ENCODE measurements at regions not wholly inside any gene's neighbourhood (a gene's known extent, or its start where the extent isn't known, plus 50 kb on each side); places are given as distances from the start of the nearest gene placed in this dataset.

DNA sequence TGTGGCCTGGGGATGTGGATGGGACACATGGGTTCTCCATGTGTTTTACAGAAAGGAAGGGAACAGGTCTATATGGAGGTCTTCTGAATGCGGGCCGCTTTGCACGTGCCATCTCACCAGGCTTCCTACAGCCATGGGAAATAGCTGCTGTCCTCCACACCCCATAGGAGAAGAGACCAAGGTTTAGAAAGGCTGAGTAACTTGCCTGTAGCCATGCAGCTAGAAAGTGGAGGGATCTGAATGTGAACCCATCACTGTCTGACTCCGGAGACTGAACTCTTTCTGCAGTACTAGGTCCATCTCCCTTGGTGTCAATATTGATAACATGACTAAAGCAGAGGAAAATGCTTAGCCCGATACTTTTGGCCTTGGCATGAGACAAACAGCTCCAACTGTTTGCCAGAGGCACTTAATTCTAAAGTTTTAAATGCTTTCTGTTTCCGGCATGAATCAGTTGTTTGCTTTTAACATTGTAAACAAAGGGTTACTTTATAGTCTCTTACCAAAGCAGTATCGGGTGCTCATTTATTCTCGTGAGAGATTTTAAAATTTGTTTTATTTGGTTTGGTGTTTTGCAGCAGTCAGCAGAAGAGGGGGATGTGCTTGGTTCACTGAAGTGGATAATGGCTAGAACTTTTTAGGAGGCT, 64.8 kb upstream of the LOXL4 start:
- no peaks in the 10 kb centered on the region for H3K9me3 ChIP-seq (ENCODE audit: control insufficient read depth in 2 of 2, low read length in 2 of 2)
- no peak overlapping the region for H3K4me3 ChIP-seq (ENCODE audit: low read length in 2 of 2)
- no peak overlapping the region for H3K27ac ChIP-seq (ENCODE audit: low read depth in 2 of 2, low read length in 2 of 2)

DNA sequence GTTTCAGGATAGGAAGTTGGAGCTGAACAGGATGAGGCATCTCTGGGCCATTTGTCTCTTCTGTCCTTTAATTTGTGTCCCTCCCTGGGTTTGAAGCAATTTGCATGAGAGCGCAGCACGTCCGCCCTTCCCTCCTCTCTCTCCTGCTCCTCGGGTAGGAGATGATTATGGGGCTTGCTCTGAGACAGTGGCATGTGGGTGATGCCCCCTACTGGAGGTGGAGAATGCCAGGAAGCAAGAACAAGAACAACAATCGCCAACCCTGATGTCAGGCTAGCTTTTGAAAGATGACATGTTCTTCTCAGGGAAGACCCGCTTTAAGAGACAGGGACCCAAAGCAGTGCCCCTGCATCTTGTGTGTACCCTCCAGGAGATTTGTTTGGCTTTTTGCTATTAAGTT, 63.9 kb upstream of the LOXL4 start:
- peaks cover 4 to 5% of the 10 kb centered on the region in 2 donors for H3K27me3 ChIP-seq (ENCODE audit: control insufficient read depth in 2 of 2, insufficient read depth in 2 of 2, low read length in 2 of 2)
- no peak overlapping the region for H3K4me3 ChIP-seq (ENCODE audit: low read length in 2 of 2)
- H3K9ac ChIP-seq (ENCODE audit: low read depth in 1 of 2, low read length in 2 of 2), result no peak overlapping the region
- peaks cover 0 to 2% of the 10 kb centered on the region in 2 donors for H3K4me1 ChIP-seq (ENCODE audit: control insufficient read depth in 2 of 2, insufficient read depth in 2 of 2, low read length in 2 of 2)
- H3K36me3 ChIP-seq (ENCODE audit: control insufficient read depth in 2 of 2, insufficient read depth in 2 of 2, low read length in 2 of 2), result no peaks in the 10 kb centered on the region
- H3K27ac ChIP-seq (ENCODE audit: low read depth in 2 of 2, low read length in 2 of 2), result no peak overlapping the region
- H3K9me3 ChIP-seq (ENCODE audit: control insufficient read depth in 2 of 2, low read length in 2 of 2), result no peaks in the 10 kb centered on the region

More for the DNA sequence above, 64.8 kb upstream of the LOXL4 start:
- no peak overlapping the region for H3K9ac ChIP-seq (ENCODE audit: low read depth in 1 of 2, low read length in 2 of 2)
- peaks cover 2 to 4% of the 10 kb centered on the region in 2 donors for H3K27me3 ChIP-seq (ENCODE audit: control insufficient read depth in 2 of 2, insufficient read depth in 2 of 2, low read length in 2 of 2)
- H3K4me1 ChIP-seq (ENCODE audit: control insufficient read depth in 2 of 2, insufficient read depth in 2 of 2, low read length in 2 of 2), result peaks cover 0 to 2% of the 10 kb centered on the region in 2 donors
- no peaks in the 10 kb centered on the region for H3K36me3 ChIP-seq (ENCODE audit: control insufficient read depth in 2 of 2, insufficient read depth in 2 of 2, low read length in 2 of 2)

DNA sequence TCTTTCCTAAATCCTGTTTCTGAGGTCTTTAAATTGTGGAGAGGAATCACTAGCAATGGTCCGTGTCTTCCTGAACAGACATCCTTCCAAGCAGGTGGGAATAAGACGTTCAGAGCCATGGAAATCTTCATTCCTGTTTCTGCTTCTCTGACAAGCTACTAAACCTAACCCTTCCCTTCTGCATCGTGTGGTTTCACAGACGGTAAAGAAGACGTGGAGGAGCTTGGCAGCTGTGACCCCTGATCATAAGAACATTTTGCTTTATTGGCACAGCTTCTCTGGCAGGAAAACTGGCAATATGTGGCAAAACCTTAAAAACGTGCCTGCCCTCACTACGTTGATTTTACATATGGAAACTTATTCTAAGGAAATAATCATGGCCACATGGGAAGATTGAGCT, 63.0 kb upstream of the LOXL4 start:
- Histone ChIP-seq H3K36me3 (ENCODE audit: control insufficient read depth in 2 of 2, insufficient read depth in 2 of 2, low read length in 2 of 2) (no peaks in the 10 kb centered on the region), H3K9ac (ENCODE audit: low read depth in 1 of 2, low read length in 2 of 2) (no peak overlapping the region), H3K27me3 (ENCODE audit: control insufficient read depth in 2 of 2, insufficient read depth in 2 of 2, low read length in 2 of 2) (peaks cover 5 to 10% of the 10 kb centered on the region in 2 donors), H3K9me3 (ENCODE audit: control insufficient read depth in 2 of 2, low read length in 2 of 2) (no peaks in the 10 kb centered on the region), H3K27ac (ENCODE audit: low read depth in 2 of 2, low read length in 2 of 2) (no peak overlapping the region), H3K4me1 (ENCODE audit: control insufficient read depth in 2 of 2, insufficient read depth in 2 of 2, low read length in 2 of 2) (peaks cover 0 to 2% of the 10 kb centered on the region in 2 donors), H3K4me3 (ENCODE audit: low read length in 2 of 2) (no peak overlapping the region)

DNA sequence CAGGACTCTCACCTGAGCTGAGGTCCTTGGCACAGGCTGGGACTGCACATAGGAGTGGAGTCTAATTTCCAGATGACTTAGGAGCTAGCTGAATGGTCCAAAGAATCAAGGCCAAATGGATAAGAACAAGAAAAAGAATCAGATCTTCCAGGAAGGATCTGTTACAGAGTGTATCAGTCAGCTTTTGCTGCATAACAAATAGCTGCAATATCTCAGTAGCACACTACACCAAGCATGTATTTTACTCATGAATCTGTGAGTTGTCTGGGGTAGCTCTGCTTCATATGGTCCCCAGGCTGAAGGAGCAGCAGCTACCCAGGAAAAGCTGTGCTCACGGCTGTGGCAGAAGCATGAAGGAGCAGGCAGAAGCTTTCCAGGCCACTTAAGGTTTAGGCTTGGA, 60.6 kb upstream of the LOXL4 start:
- Histone ChIP-seq H3K4me3 (ENCODE audit: low read length in 2 of 2) (no peak overlapping the region), H3K9me3 (ENCODE audit: control insufficient read depth in 2 of 2, low read length in 2 of 2) (no peaks in the 10 kb centered on the region), H3K27ac (ENCODE audit: low read depth in 2 of 2, low read length in 2 of 2) (no peak overlapping the region), H3K27me3 (ENCODE audit: control insufficient read depth in 2 of 2, insufficient read depth in 2 of 2, low read length in 2 of 2) (peaks cover 5 to 10% of the 10 kb centered on the region in 2 donors), H3K36me3 (ENCODE audit: control insufficient read depth in 2 of 2, insufficient read depth in 2 of 2, low read length in 2 of 2) (no peaks in the 10 kb centered on the region), H3K4me1 (ENCODE audit: control insufficient read depth in 2 of 2, insufficient read depth in 2 of 2, low read length in 2 of 2) (peaks cover 0 to 2% of the 10 kb centered on the region in 2 donors), H3K9ac (ENCODE audit: low read depth in 1 of 2, low read length in 2 of 2) (no peak overlapping the region)

- Histone ChIP-seq H3K27ac (ENCODE audit: low read depth in 2 of 2, low read length in 2 of 2) (no peak overlapping the region), H3K36me3 (ENCODE audit: control insufficient read depth in 2 of 2, insufficient read depth in 2 of 2, low read length in 2 of 2) (no peaks in the 10 kb centered on the region), H3K9me3 (ENCODE audit: control insufficient read depth in 2 of 2, low read length in 2 of 2) (no peaks in the 10 kb centered on the region), H3K4me1 (ENCODE audit: control insufficient read depth in 2 of 2, insufficient read depth in 2 of 2, low read length in 2 of 2) (peaks cover 0 to 2% of the 10 kb centered on the region in 2 donors), H3K9ac (ENCODE audit: low read depth in 1 of 2, low read length in 2 of 2) (no peak overlapping the region), H3K27me3 (ENCODE audit: control insufficient read depth in 2 of 2, insufficient read depth in 2 of 2, low read length in 2 of 2) (peaks cover 5 to 10% of the 10 kb centered on the region in 2 donors), H3K4me3 (ENCODE audit: low read length in 2 of 2) (no peak overlapping the region)
Observed at GRCh38 chr10:98328163-98328562, 60.2 kb upstream of the LOXL4 start.

DNA sequence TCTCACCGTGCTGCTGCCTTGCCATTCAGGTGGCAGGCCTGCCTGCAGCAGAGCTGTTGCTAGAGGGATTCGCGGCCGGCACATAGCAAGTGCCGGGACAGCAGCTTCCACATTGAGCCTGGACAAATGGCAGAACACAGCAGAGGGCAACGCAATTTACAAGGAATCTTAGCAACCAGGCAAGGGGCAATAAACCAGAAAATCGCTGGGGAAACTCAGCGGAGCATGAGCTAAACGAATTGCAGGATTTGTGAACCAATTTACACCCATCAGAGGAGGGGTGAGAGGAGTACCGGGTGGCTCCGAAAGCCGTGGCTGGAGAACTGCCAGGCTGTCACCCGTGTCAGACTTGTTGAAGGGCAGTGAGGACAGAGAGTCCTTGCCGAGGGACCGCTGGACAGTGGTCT, 58.6 kb upstream of the LOXL4 start:
- Histone ChIP-seq H3K27me3 (ENCODE audit: control insufficient read depth in 2 of 2, insufficient read depth in 2 of 2, low read length in 2 of 2) (peaks cover 3 to 10% of the 10 kb centered on the region in 2 donors), H3K27ac (ENCODE audit: low read depth in 2 of 2, low read length in 2 of 2) (no peak overlapping the region), H3K4me1 (ENCODE audit: control insufficient read depth in 2 of 2, insufficient read depth in 2 of 2, low read length in 2 of 2) (peaks cover 2% of the 10 kb centered on the region in 2 donors), H3K4me3 (ENCODE audit: low read length in 2 of 2) (no peak overlapping the region), H3K9ac (ENCODE audit: low read depth in 1 of 2, low read length in 2 of 2) (no peak overlapping the region), H3K9me3 (ENCODE audit: control insufficient read depth in 2 of 2, low read length in 2 of 2) (no peaks in the 10 kb centered on the region), H3K36me3 (ENCODE audit: control insufficient read depth in 2 of 2, insufficient read depth in 2 of 2, low read length in 2 of 2) (no peaks in the 10 kb centered on the region)

DNA sequence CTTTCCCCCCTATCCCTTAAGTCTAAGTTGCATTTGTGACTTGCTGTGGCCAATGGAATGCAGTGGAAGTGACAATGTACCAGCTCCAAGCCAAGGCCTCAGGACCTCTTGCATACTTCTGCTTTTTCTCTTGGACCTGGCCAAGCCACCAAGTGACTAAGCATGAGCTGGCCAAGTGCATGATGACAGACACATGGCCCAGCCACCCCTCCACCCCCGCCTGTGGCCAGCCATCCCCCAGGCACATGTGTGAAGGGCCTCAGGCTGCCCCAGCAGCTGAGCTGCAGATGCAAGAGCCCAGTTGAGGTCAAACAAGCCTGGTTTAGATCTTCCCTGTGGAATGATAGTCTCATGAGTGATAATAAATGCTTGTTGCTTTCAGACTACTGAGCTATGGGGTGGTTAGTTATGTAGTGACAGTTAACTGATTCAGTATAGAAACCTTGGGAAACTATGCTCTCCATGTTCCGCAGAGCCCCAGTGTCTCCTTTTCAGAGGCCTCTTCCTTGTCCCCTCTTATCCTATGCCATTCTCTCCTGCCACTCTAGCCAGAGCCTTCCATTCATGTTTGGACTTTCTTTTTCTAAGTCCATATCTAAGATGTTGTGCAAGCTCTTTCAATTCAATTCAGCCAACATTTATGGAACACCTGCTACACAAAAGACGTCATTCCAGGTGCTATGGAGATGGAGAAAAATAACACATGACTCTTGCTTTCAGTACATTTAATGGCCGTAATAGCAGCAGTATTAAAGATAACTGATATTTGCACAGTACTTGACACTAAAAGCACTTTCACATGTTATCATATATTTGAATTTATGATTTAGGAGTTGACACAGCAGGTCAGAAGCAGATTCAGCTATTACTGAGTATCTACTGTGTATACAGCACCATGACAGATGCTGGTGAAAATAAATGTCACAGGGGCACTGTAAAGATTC, 55.5 kb upstream of the LOXL4 start:
- Histone ChIP-seq H3K27ac (ENCODE audit: low read depth in 2 of 2, low read length in 2 of 2) (peak overlapping the region in 1 of 2 donors; percentile 27), H3K9me3 (ENCODE audit: control insufficient read depth in 2 of 2, low read length in 2 of 2) (no peaks in the 10 kb centered on the region), H3K4me3 (ENCODE audit: low read length in 2 of 2) (no peak overlapping the region), H3K36me3 (ENCODE audit: control insufficient read depth in 2 of 2, insufficient read depth in 2 of 2, low read length in 2 of 2) (no peaks in the 10 kb centered on the region), H3K4me1 (ENCODE audit: control insufficient read depth in 2 of 2, insufficient read depth in 2 of 2, low read length in 2 of 2) (peaks cover 2% of the 10 kb centered on the region in 2 donors), H3K9ac (ENCODE audit: low read depth in 1 of 2, low read length in 2 of 2) (no peak overlapping the region), H3K27me3 (ENCODE audit: control insufficient read depth in 2 of 2, insufficient read depth in 2 of 2, low read length in 2 of 2) (peaks cover 3 to 10% of the 10 kb centered on the region in 2 donors)

DNA sequence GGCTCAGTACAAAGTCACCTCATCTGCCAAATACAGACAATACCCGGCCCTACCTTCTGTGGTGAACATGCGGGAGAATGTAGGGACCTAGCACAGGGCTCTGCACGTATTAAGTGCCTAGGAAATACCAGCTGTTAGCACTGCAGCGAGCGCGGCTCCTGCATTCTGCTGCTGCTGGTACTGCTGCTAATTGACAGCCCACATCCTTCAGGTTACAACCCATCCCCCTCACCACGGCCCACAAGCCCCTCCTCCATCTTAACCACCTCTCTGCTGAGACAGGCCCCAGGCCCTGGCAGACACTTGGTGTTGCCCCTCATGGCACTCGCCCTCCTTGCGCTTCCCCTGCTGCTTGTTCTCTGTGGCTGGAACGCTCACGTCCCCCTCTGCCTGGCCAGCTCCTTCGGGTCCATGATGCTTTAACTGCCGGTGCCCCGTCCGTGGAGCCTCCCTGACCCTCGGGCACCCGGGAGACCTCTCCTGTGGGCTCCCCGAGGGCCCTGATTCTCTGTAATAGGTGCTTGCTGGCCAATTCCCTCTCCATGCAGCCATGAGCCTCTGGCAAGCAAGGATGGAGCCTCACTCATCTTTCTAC, 53.3 kb upstream of the LOXL4 start:
- H3K27ac ChIP-seq (ENCODE audit: low read depth in 2 of 2, low read length in 2 of 2), result no peak overlapping the region
- no peaks in the 10 kb centered on the region for H3K36me3 ChIP-seq (ENCODE audit: control insufficient read depth in 2 of 2, insufficient read depth in 2 of 2, low read length in 2 of 2)
- peaks cover 0 to 3% of the 10 kb centered on the region in 2 donors for H3K27me3 ChIP-seq (ENCODE audit: control insufficient read depth in 2 of 2, insufficient read depth in 2 of 2, low read length in 2 of 2)
- no peaks in the 10 kb centered on the region for H3K9me3 ChIP-seq (ENCODE audit: control insufficient read depth in 2 of 2, low read length in 2 of 2)
- H3K4me3 ChIP-seq (ENCODE audit: low read length in 2 of 2), result no peak overlapping the region
- H3K9ac ChIP-seq (ENCODE audit: low read depth in 1 of 2, low read length in 2 of 2), result no peak overlapping the region
- peaks cover 2% of the 10 kb centered on the region in 2 donors for H3K4me1 ChIP-seq (ENCODE audit: control insufficient read depth in 2 of 2, insufficient read depth in 2 of 2, low read length in 2 of 2)

- Histone ChIP-seq H3K27me3 (ENCODE audit: control insufficient read depth in 2 of 2, insufficient read depth in 2 of 2, low read length in 2 of 2) (no peaks in the 10 kb centered on the region), H3K4me3 (ENCODE audit: low read length in 2 of 2) (no peak overlapping the region), H3K9ac (ENCODE audit: low read depth in 1 of 2, low read length in 2 of 2) (no peak overlapping the region), H3K4me1 (ENCODE audit: control insufficient read depth in 2 of 2, insufficient read depth in 2 of 2, low read length in 2 of 2) (peaks cover 2% of the 10 kb centered on the region in 2 donors), H3K9me3 (ENCODE audit: control insufficient read depth in 2 of 2, low read length in 2 of 2) (no peaks in the 10 kb centered on the region), H3K36me3 (ENCODE audit: control insufficient read depth in 2 of 2, insufficient read depth in 2 of 2, low read length in 2 of 2) (no peaks in the 10 kb centered on the region), H3K27ac (ENCODE audit: low read depth in 2 of 2, low read length in 2 of 2) (no peak overlapping the region)
Observed at GRCh38 chr10:98320486-98321185, 52.6 kb upstream of the LOXL4 start.
